KMS-11 (cell line): ENCODE measurements at regions not wholly inside any gene's neighbourhood (a gene's known extent, or its start where the extent isn't known, plus 50 kb on each side); places are given as distances from the start of the nearest gene placed in this dataset.
A peak's percentile ranks its signal among the peaks of the same experiment; 100 is the strongest.

Source experiments
- H2AFZ ChIP-seq: fragments of 200-600 bp; sonication (generic); 2 replicates; pipeline ENCODE4 v1.6.1; 2016; ENCODE audit warnings: antibody characterized with exemption, mixed run types, low read depth
- H3K27ac ChIP-seq: fragments of 200-600 bp; sonication (generic); 2 replicates; pipeline ENCODE4 v1.6.1; 2016; ENCODE audit warnings: mild to moderate bottlenecking, mixed run types
- H3K27me3 ChIP-seq: fragments of 200-600 bp; sonication (generic); 2 replicates; pipeline ENCODE4 v1.6.1; 2017; ENCODE audit warnings: mild to moderate bottlenecking, low read depth, mixed run types, moderate library complexity; ENCODE audit not compliant: insufficient read depth
- H3K36me3 ChIP-seq: fragments of 200-600 bp; sonication (generic); 2 replicates; pipeline ENCODE4 v1.6.1; 2017; ENCODE audit warnings: mild to moderate bottlenecking, mixed run types; ENCODE audit not compliant: insufficient read depth
- H3K4me1 ChIP-seq: fragments of 200-600 bp; sonication (generic); 2 replicates; pipeline ENCODE4 v1.6.1; 2016; ENCODE audit warnings: mild to moderate bottlenecking, low read depth, mixed run types; ENCODE audit not compliant: poor library complexity, severe bottlenecking
- H3K4me2 ChIP-seq: fragments of 200-600 bp; sonication (generic); 2 replicates; pipeline ENCODE4 v1.7.0; 2016; ENCODE audit warnings: mild to moderate bottlenecking, mixed run types
- H3K4me3 ChIP-seq: fragments of 200-600 bp; sonication (generic); IDR thresholded peaks from 2 replicates; pipeline ENCODE4 v1.6.1; 2017; ENCODE audit warnings: low read depth, low read length, mixed read lengths; ENCODE audit not compliant: insufficient read depth
- H3K79me2 ChIP-seq: fragments of 200-600 bp; sonication (generic); 2 replicates; pipeline ENCODE4 v1.6.1; 2016; ENCODE audit warnings: low read depth, mixed run types; ENCODE audit not compliant: insufficient read depth
- H3K9ac ChIP-seq: fragments of 200-600 bp; sonication (generic); 2 replicates; pipeline ENCODE4 v1.6.1; 2016; ENCODE audit warnings: mild to moderate bottlenecking, mixed run types
- H4K20me1 ChIP-seq: fragments of 200-600 bp; sonication (generic); 2 replicates; pipeline ENCODE4 v1.6.1; 2016; ENCODE audit warnings: mild to moderate bottlenecking, mixed run types; ENCODE audit not compliant: insufficient read depth
- CTCF ChIP-seq: fragments of 200-600 bp; sonication (generic); conservative IDR thresholded peaks from 2 replicates; pipeline ENCODE4 v1.6.1; 2017; ENCODE audit warnings: low read depth, mild to moderate bottlenecking, antibody characterized with exemption, low read length, moderate library complexity, mixed read lengths

- Histone ChIP-seq H2AFZ (no peak overlapping the region), H3K4me1 (peaks cover 10% of the 10 kb centered on the region), H3K4me3 (no peak overlapping the region), H3K27me3 (no peaks in the 10 kb centered on the region), H3K36me3 (no peaks in the 10 kb centered on the region), H3K9ac (no peak overlapping the region), H3K4me2 (no peak overlapping the region), H3K79me2 (no peaks in the 10 kb centered on the region), H3K27ac (no peak overlapping the region), H4K20me1 (no peaks in the 10 kb centered on the region)
- TF ChIP-seq CTCF, result no peak
Observed at GRCh38 chr7:94128072-94128471, 123.9 kb upstream of the BET1 start.

DNA sequence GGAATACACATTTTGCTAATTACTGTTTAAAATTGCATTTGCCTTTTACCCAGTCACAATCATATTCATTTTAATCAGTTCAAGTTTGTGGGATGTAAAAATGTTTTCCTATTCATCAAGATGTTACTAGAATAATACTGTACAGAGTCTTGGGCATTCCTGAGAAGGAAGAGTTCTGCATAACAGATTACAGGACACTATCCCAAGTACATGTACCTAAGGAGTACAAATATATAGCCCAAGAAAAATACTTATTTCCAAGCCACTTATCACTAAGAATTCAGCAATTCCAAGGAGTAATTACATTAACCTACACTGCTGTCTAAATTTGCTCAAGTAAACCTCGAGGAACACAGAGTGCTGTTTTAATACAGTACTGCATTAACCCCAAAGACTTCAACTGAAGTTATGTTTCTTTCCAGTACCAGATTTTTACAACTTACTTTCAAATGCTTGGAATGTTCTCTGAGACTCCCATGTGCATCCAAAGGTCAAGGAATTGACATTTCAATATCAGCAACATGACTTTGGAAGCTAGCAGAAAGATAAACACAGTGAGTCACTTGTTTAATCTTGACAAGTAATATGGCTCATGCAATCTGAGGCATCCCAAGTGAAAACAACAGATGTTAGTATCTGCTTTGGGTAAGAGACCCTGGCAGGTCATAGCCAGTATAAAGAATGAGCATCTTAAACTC is 125.4 kb upstream of the BET1 start:
- Histone ChIP-seq H3K79me2 (no peaks in the 10 kb centered on the region), H2AFZ (no peak overlapping the region), H3K4me2 (no peak overlapping the region), H3K9ac (no peak overlapping the region), H4K20me1 (no peaks in the 10 kb centered on the region), H3K4me3 (no peak overlapping the region), H3K27me3 (no peaks in the 10 kb centered on the region), H3K36me3 (no peaks in the 10 kb centered on the region), H3K27ac (no peak overlapping the region), H3K4me1 (peaks cover 25% of the 10 kb centered on the region)
- TF ChIP-seq CTCF, result no peak

DNA sequence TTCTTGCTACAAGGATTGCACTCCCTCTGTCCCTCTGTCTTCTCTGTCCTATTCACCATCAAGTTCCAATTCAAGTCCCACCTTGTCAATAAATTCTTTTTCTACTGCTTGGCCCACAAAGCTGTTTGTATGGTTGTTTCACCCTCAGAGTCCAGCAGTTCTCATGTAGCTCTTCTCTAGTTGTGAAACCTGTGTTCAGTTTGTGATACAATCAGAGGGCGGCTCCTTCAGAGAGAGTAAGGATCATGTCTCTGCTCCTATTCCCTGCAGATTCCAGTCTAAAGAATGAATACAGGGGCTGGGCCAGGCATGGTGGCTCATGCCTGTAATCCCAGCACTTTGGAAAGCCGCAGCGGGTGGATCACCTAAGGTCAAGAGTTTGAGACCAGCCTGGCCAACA is 126.6 kb upstream of the BET1 start:
- H3K27me3 ChIP-seq, result no peaks in the 10 kb centered on the region
- no peak overlapping the region for H3K4me3 ChIP-seq
- H3K27ac ChIP-seq, result no peak overlapping the region
- no peak overlapping the region for H3K9ac ChIP-seq
- H4K20me1 ChIP-seq, result no peaks in the 10 kb centered on the region
- H3K4me1 ChIP-seq, result peaks cover 33% of the 10 kb centered on the region
- H3K36me3 ChIP-seq, result no peaks in the 10 kb centered on the region
- no peak overlapping the region for H2AFZ ChIP-seq
- no peaks in the 10 kb centered on the region for H3K79me2 ChIP-seq
- no peak overlapping the region for H3K4me2 ChIP-seq
- no peak for TF ChIP-seq CTCF

- Histone ChIP-seq H3K4me1 (peaks cover 33% of the 10 kb centered on the region), H3K4me3 (no peak overlapping the region), H3K4me2 (peak overlapping the region; percentile 70), H3K9ac (no peak overlapping the region; the same call in 1 of the 2 replicates), H4K20me1 (no peaks in the 10 kb centered on the region), H3K27me3 (no peaks in the 10 kb centered on the region), H3K79me2 (no peaks in the 10 kb centered on the region), H2AFZ (peak overlapping the region; percentile 35; the same call in 1 of the 2 replicates), H3K36me3 (no peaks in the 10 kb centered on the region), H3K27ac (peak overlapping the region; percentile 43)
- no peak for TF ChIP-seq CTCF
Observed at GRCh38 chr7:94133460-94133859, 129.3 kb upstream of the BET1 start.
